Mesendoderm (in vitro differentiated cells): ENCODE measurements at regions not wholly inside any gene's neighbourhood (a gene's known extent, or its start where the extent isn't known, plus 50 kb on each side); places are given as distances from the start of the nearest gene placed in this dataset.

ENCODE experiments used
- DNase-seq: peaks from one replicate; pipeline ENCODE4 v3.0.0; 2013
- H2AK5ac ChIP-seq: 2 replicates; pipeline ENCODE4 v1.6.1; 2013; ENCODE audit warnings: low read length, inconsistent platforms
- H2BK120ac ChIP-seq: 2 replicates; pipeline ENCODE4 v1.6.1; 2013; ENCODE audit warnings: low read depth, mild to moderate bottlenecking, low read length, moderate library complexity, mixed read lengths
- H2BK15ac ChIP-seq: replicated peaks from 2 replicates; pipeline ENCODE4 v1.6.1; 2013; ENCODE audit warnings: low read depth, mild to moderate bottlenecking, moderate library complexity
- H2BK5ac ChIP-seq: 2 replicates; pipeline ENCODE4 v1.6.1; 2013; ENCODE audit warnings: low read length, inconsistent platforms
- H3K18ac ChIP-seq: 2 replicates; pipeline ENCODE4 v1.6.1; 2013; ENCODE audit warnings: mild to moderate bottlenecking, low read length, mixed read lengths
- H3K23ac ChIP-seq: one replicate; pipeline ENCODE4 v1.6.1; 2013; ENCODE audit warnings: low read length
- H3K27ac ChIP-seq: 2 replicates; pipeline ENCODE4 v1.5.1; 2013; ENCODE audit warnings: low read depth, mild to moderate bottlenecking, inconsistent platforms, low read length, moderate library complexity
- H3K27me3 ChIP-seq: 2 replicates; pipeline ENCODE4 v1.6.1; 2013; ENCODE audit warnings: low read length, control low read depth, mild to moderate bottlenecking, inconsistent platforms; ENCODE audit not compliant: insufficient read depth, poor library complexity
- H3K36me3 ChIP-seq: 2 replicates; pipeline ENCODE4 v1.6.1; 2013; ENCODE audit warnings: low read length, inconsistent platforms; ENCODE audit not compliant: control insufficient read depth, insufficient read depth
- H3K4ac ChIP-seq: one replicate; pipeline ENCODE4 v1.6.1; 2013; ENCODE audit warnings: low read depth, mild to moderate bottlenecking, low read length, moderate library complexity
- H3K4me1 ChIP-seq: 2 replicates; pipeline ENCODE4 v1.6.1; 2013; ENCODE audit warnings: low read depth, low read length, inconsistent platforms; ENCODE audit not compliant: control insufficient read depth
- H3K4me2 ChIP-seq: 2 replicates; pipeline ENCODE4 v1.6.1; 2013; ENCODE audit warnings: low read length
- H3K4me3 ChIP-seq: 2 replicates; pipeline ENCODE4 v1.5.1; 2013; ENCODE audit warnings: mild to moderate bottlenecking, low read length
- H3K56ac ChIP-seq: one replicate; pipeline ENCODE4 v1.6.1; 2013; ENCODE audit warnings: low read length
- H3K79me1 ChIP-seq: 2 replicates; pipeline ENCODE4 v1.6.1; 2013; ENCODE audit warnings: low read length, inconsistent platforms
- H3K79me2 ChIP-seq: 2 replicates; pipeline ENCODE4 v1.6.1; 2013; ENCODE audit warnings: mild to moderate bottlenecking, low read length; ENCODE audit not compliant: control insufficient read depth, insufficient read depth
- H3K9ac ChIP-seq: 2 replicates; pipeline ENCODE4 v1.6.1; 2013; ENCODE audit warnings: low read length, inconsistent platforms
- H4K5ac ChIP-seq: one replicate; pipeline ENCODE4 v1.6.1; 2013; ENCODE audit warnings: low read length
- H4K8ac ChIP-seq: one replicate; pipeline ENCODE4 v1.6.1; 2013; ENCODE audit warnings: low read depth, mild to moderate bottlenecking, control low read depth, low read length, moderate library complexity
- WGBS: extraction: QIAGEN DNeasy Blood & Tissue Kit; methylation state at CpG from one replicate; pipeline ENCODE4 v1.1.7; 2013; ENCODE audit warnings: low lambda C conversion rate, missing lambda C conversion rate; ENCODE audit not compliant: insufficient coverage; ENCODE audit errors: extremely low coverage; 5-methylcytosine and 5-hydroxymethylcytosine counted together

GRCh38 chr10:45501791-45502190 is 127.8 kb downstream of the ALOX5 start:
- Histone ChIP-seq H3K4me2 (no peak overlapping the region), H4K8ac (no peak overlapping the region), H3K27me3 (no peaks in the 10 kb centered on the region), H3K56ac (no peak overlapping the region), H3K18ac (no peak overlapping the region), H2BK120ac (no peak overlapping the region), H4K5ac (no peak overlapping the region), H3K79me1 (no peaks in the 10 kb centered on the region), H3K4me1 (no peaks in the 10 kb centered on the region), H3K36me3 (no peaks in the 10 kb centered on the region), H3K23ac (no peak overlapping the region), H2BK5ac (no peak overlapping the region), H3K4me3 (no peak overlapping the region), H3K9ac (no peak overlapping the region), H3K27ac (no peak overlapping the region), H2BK15ac (no peak overlapping the region), H3K4ac (no peak overlapping the region), H3K79me2 (no peaks in the 10 kb centered on the region), H2AK5ac (no peak overlapping the region)
- DNase-seq: no peak

DNA sequence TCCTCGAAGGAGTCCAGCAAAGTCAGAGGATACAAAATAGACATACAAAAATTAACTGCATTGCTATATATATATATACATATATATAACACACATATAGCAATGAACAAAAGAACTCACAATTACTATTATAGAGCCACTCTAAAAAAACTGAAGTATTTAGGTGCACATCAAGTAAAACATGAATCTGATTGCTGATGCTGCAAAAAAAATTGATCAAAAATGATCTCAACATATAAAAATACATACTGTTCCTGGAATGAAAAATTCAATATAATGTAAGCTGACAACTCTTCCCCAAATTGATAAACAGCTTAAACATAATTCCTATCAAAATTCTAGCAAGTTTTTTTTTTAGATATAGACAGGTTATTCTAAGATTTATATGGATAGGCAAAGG is 126.8 kb downstream of the ALOX5 start:
- H3K56ac ChIP-seq: no peak overlapping the region
- H3K79me2 ChIP-seq: no peaks in the 10 kb centered on the region
- no peak overlapping the region for H2BK5ac ChIP-seq
- H3K4ac ChIP-seq: no peak overlapping the region
- no peak overlapping the region for H3K23ac ChIP-seq
- H3K27me3 ChIP-seq: no peaks in the 10 kb centered on the region
- no peak overlapping the region for H4K5ac ChIP-seq
- H3K36me3 ChIP-seq: no peaks in the 10 kb centered on the region
- H2AK5ac ChIP-seq: no peak overlapping the region
- no peak overlapping the region for H3K9ac ChIP-seq
- no peaks in the 10 kb centered on the region for H3K79me1 ChIP-seq
- no peak overlapping the region for H3K18ac ChIP-seq
- no peak for DNase-seq
- H2BK120ac ChIP-seq: no peak overlapping the region
- no CpG with 5 or more reads among the region's 1 CpG for WGBS
- no peaks in the 10 kb centered on the region for H3K4me1 ChIP-seq
- no peak overlapping the region for H3K4me2 ChIP-seq
- H3K27ac ChIP-seq: no peak overlapping the region
- H3K4me3 ChIP-seq: no peak overlapping the region
- H4K8ac ChIP-seq: no peak overlapping the region
- H2BK15ac ChIP-seq: no peak overlapping the region

DNA sequence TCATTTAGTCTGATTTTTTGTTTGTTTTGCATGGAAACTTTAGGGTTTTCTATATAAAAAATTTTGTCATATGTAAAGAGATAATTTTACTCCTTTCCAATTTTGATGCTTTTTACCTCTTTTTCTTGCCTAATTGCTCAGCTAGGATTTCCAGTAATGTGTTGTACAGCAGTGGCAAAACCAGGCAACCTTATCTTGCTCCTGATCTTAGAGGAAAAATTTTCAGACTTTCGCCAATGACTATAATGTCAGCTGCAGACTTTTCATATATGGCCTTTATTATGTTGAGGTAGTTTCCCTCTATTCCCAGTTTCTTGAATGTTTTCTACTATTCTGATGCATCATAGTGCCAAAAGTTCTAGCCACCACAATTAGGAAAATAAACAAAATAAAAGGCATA is 126.3 kb downstream of the ALOX5 start:
- no peaks in the 10 kb centered on the region for H3K79me2 ChIP-seq
- no peak overlapping the region for H2BK5ac ChIP-seq
- H2BK15ac ChIP-seq: no peak overlapping the region
- H3K4me1 ChIP-seq: no peaks in the 10 kb centered on the region
- no peaks in the 10 kb centered on the region for H3K79me1 ChIP-seq
- H3K4me2 ChIP-seq: no peak overlapping the region
- H3K4ac ChIP-seq: no peak overlapping the region
- H4K8ac ChIP-seq: no peak overlapping the region
- DNase-seq: no peak
- no peak overlapping the region for H3K18ac ChIP-seq
- no CpG with 5 or more reads among the region's 1 CpG for WGBS
- H3K27ac ChIP-seq: no peak overlapping the region
- no peak overlapping the region for H3K9ac ChIP-seq
- H3K36me3 ChIP-seq: no peaks in the 10 kb centered on the region
- H2AK5ac ChIP-seq: no peak overlapping the region
- H3K56ac ChIP-seq: no peak overlapping the region
- H3K4me3 ChIP-seq: no peak overlapping the region
- no peaks in the 10 kb centered on the region for H3K27me3 ChIP-seq
- no peak overlapping the region for H3K23ac ChIP-seq
- no peak overlapping the region for H2BK120ac ChIP-seq
- H4K5ac ChIP-seq: no peak overlapping the region

GRCh38 chr10:45495438-45496152 is 121.6 kb downstream of the ALOX5 start:
- no peaks in the 10 kb centered on the region for H3K4me1 ChIP-seq
- DNase-seq: peak; percentile 14
- H3K79me2 ChIP-seq: no peaks in the 10 kb centered on the region

More at GRCh38 chr10:45495438-45496152, 121.6 kb downstream of the ALOX5 start:
- H3K23ac ChIP-seq: no peak overlapping the region
- H2AK5ac ChIP-seq: no peak overlapping the region
- no peak overlapping the region for H4K5ac ChIP-seq
- H3K18ac ChIP-seq: no peak overlapping the region
- H3K27me3 ChIP-seq: no peaks in the 10 kb centered on the region
- H3K79me1 ChIP-seq: no peaks in the 10 kb centered on the region
- no peak overlapping the region for H2BK5ac ChIP-seq
- H2BK120ac ChIP-seq: no peak overlapping the region
- H3K4me3 ChIP-seq: no peak overlapping the region
- H3K56ac ChIP-seq: no peak overlapping the region
- H4K8ac ChIP-seq: no peak overlapping the region
- H3K4me2 ChIP-seq: no peak overlapping the region
- no peak overlapping the region for H3K9ac ChIP-seq
- no peaks in the 10 kb centered on the region for H3K36me3 ChIP-seq
- H2BK15ac ChIP-seq: no peak overlapping the region
- no CpG with 5 or more reads among the region's 2 CpGs for WGBS
- H3K4ac ChIP-seq: no peak overlapping the region
- no peak overlapping the region for H3K27ac ChIP-seq
